GM12865 (cell line): ENCODE measurements at regions not wholly inside any gene's neighbourhood (a gene's known extent, or its start where the extent isn't known, plus 50 kb on each side); places are given as distances from the start of the nearest gene placed in this dataset.

Source experiments
- DNase-seq: peaks from one replicate; pipeline ENCODE4 v3.0.0; 2010; ENCODE audit warnings: low read depth
- H3K4me3 ChIP-seq: 2 replicates; pipeline ENCODE4 v1.5.1; 2011; ENCODE audit warnings: mild to moderate bottlenecking, low read depth, low read length, control low read depth
- TF ChIP-seq, protein P1 (sequence below): IDR thresholded peaks from 2 replicates; pipeline ENCODE4 v1.5.1; 2011; ENCODE audit warnings: low read length, control low read depth, low read depth, inconsistent platforms; ENCODE audit not compliant: insufficient read depth; ENCODE audit errors: missing control alignments

- TF ChIP-seq, protein P1, sequence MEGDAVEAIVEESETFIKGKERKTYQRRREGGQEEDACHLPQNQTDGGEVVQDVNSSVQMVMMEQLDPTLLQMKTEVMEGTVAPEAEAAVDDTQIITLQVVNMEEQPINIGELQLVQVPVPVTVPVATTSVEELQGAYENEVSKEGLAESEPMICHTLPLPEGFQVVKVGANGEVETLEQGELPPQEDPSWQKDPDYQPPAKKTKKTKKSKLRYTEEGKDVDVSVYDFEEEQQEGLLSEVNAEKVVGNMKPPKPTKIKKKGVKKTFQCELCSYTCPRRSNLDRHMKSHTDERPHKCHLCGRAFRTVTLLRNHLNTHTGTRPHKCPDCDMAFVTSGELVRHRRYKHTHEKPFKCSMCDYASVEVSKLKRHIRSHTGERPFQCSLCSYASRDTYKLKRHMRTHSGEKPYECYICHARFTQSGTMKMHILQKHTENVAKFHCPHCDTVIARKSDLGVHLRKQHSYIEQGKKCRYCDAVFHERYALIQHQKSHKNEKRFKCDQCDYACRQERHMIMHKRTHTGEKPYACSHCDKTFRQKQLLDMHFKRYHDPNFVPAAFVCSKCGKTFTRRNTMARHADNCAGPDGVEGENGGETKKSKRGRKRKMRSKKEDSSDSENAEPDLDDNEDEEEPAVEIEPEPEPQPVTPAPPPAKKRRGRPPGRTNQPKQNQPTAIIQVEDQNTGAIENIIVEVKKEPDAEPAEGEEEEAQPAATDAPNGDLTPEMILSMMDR, result no peak
- DNase-seq, result no peak
- no peak overlapping the region for H3K4me3 ChIP-seq
Observed at GRCh38 chr2:153222231-153223165, 256.1 kb downstream of the RPRM start.

GRCh38 chr2:153221506-153221905 lies 257.1 kb downstream of the RPRM start:
- TF ChIP-seq, protein P1, result no peak
- no peak for DNase-seq
- H3K4me3 ChIP-seq, result no peak overlapping the region

DNA sequence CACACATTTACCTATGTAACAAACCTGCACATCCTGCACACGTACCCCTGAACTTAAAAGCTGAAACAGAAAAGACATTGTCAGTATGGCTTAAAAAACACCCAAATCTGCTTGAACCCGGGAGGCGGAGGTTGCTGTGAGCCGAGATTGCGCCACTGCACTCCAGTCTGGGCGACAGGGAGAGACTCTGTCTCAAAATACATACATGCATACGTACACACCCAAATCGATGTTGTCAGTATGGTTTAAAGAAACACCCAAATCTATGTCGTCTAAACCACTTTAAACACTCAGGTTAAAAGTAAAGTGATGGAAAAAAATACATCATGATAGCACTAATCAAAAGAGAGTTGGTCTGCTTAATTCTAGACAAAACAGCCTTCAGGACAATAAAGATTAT lies 257.5 kb downstream of the RPRM start:
- DNase-seq, result no peak
- H3K4me3 ChIP-seq, result no peak overlapping the region
- TF ChIP-seq, protein P1, result no peak

DNA sequence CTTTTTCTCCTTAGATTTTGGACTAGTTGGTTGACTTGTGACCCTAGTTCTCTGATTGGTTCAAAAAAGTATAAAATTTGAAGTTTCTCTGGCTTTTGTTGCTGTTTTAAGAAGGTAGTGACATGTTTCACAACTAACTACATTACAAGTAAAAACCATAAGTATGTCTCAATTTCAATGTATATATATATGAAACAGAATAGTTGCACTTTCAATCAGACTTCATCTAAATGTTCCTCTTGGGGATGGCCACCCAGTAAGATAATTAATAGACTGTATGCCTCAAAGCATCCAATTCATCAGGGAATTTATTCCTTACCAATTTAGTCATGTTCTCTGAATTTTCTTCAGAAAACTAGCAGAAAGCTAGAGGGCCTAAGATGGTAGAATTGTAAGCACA lies 259.7 kb downstream of the RPRM start:
- TF ChIP-seq, protein P1, result no peak
- DNase-seq, result no peak
- H3K4me3 ChIP-seq, result no peak overlapping the region

DNA sequence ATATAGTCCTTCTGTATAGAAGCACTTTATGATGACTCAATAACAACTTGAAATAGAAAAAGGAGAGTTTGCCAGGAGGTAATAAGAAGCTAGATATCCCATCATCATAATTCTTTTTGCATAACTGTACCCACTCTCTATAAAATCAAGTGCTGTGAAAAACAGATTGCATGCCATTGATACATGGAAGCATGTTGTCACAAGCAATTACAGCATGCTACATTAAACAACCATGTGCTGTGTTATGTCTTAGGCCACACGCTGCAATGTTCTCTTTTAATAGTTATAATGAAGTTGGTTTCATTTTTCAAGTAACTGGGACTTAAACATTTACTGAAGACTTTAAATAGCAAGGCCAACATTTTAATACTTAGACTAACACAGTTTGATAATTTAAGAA lies 264.2 kb downstream of the RPRM start:
- TF ChIP-seq, protein P1, result no peak
- no peak overlapping the region for H3K4me3 ChIP-seq
- no peak for DNase-seq

- TF ChIP-seq, protein P1, result no peak
- DNase-seq, result no peak
- no peak overlapping the region for H3K4me3 ChIP-seq
Observed at GRCh38 chr2:153213022-153213421, 265.5 kb downstream of the RPRM start.
